ENCODE measurements at regions not wholly inside any gene's neighbourhood (a gene's known extent, or its start where the extent isn't known, plus 50 kb on each side); places are given as distances from the start of the nearest gene placed in this dataset.

GRCh38 chr1:88375977-88376376 lies 308.1 kb upstream of the PKN2 start:
- DNase-seq (no peak), ATAC-seq (no peak)
- Mint-ChIP-seq H3K27me3 (peaks cover 4% of the 10 kb centered on the region), H3K4me3 (no peak overlapping the region), H3K36me3 (ENCODE audit: low read depth) (no peaks in the 10 kb centered on the region), H3K27ac (no peak overlapping the region), H3K4me1 (ENCODE audit: low read depth) (no peaks in the 10 kb centered on the region), H3K9me3 (no peaks in the 10 kb centered on the region)
- TF ChIP-seq CTCF (IDR thresholded peaks at IDR 0.05), result no peak
- CTCF ChIA-PET, result no interaction called here
- POLR2A ChIA-PET, result no interaction called here
- intact Hi-C loops (cut with micrococcal nuclease), result no loop called here

- CTCF ChIA-PET, result no interaction called here
- H3K27me3 Mint-ChIP-seq, result peaks cover 4% of the 10 kb centered on the region
- TF ChIP-seq CTCF (IDR thresholded peaks at IDR 0.05), result no peak
- intact Hi-C loops (cut with micrococcal nuclease), result no loop called here
- DNase-seq, result no peak
- H3K27ac Mint-ChIP-seq, result no peak overlapping the region
- H3K4me1 Mint-ChIP-seq (ENCODE audit: low read depth), result no peaks in the 10 kb centered on the region
- H3K9me3 Mint-ChIP-seq, result no peaks in the 10 kb centered on the region
- POLR2A ChIA-PET, result no interaction called here
- H3K36me3 Mint-ChIP-seq (ENCODE audit: low read depth), result no peaks in the 10 kb centered on the region
- ATAC-seq, result no peak
- no peak overlapping the region for H3K4me3 Mint-ChIP-seq
Measured at GRCh38 chr1:88376421-88376820, 307.7 kb upstream of the PKN2 start.

- POLR2A ChIA-PET, result no interaction called here
- Mint-ChIP-seq H3K4me1 (ENCODE audit: low read depth) (no peaks in the 10 kb centered on the region), H3K9me3 (no peaks in the 10 kb centered on the region), H3K36me3 (ENCODE audit: low read depth) (no peaks in the 10 kb centered on the region), H3K27ac (no peak overlapping the region), H3K27me3 (peaks cover 4% of the 10 kb centered on the region), H3K4me3 (no peak overlapping the region)
- DNase-seq (no peak), ATAC-seq (no peak)
- CTCF ChIA-PET, result no interaction called here
- intact Hi-C loops (cut with micrococcal nuclease), result no loop called here
- TF ChIP-seq CTCF (IDR thresholded peaks at IDR 0.05), result no peak
Measured at GRCh38 chr1:88378560-88378959, 305.5 kb upstream of the PKN2 start.

GRCh38 chr1:88394958-88395357 lies 289.1 kb upstream of the PKN2 start:
- no peaks in the 10 kb centered on the region for H3K9me3 Mint-ChIP-seq
- H3K27me3 Mint-ChIP-seq, result no peaks in the 10 kb centered on the region
- H3K27ac Mint-ChIP-seq, result no peak overlapping the region
- intact Hi-C loops (cut with micrococcal nuclease), result no loop called here
- no peaks in the 10 kb centered on the region for H3K36me3 Mint-ChIP-seq (ENCODE audit: low read depth)
- ChIA-PET POLR2A (no interaction called here), CTCF (interaction anchor here (0.8 kb wide), 1 partner anchor 9 kb away, joined by 3 read pairs; no protein-coding TSS in a partner anchor)
- ATAC-seq, result no peak
- no peak for TF ChIP-seq CTCF (IDR thresholded peaks at IDR 0.05)
- H3K4me3 Mint-ChIP-seq, result no peak overlapping the region
- no peaks in the 10 kb centered on the region for H3K4me1 Mint-ChIP-seq (ENCODE audit: low read depth)
- DNase-seq, result no peak

GRCh38 chr1:88398338-88398737 lies 285.7 kb upstream of the PKN2 start:
- ATAC-seq (no peak), DNase-seq (no peak)
- Mint-ChIP-seq H3K27me3 (no peaks in the 10 kb centered on the region), H3K36me3 (ENCODE audit: low read depth) (no peaks in the 10 kb centered on the region), H3K9me3 (no peaks in the 10 kb centered on the region), H3K4me3 (no peak overlapping the region), H3K27ac (no peak overlapping the region), H3K4me1 (ENCODE audit: low read depth) (no peaks in the 10 kb centered on the region)
- TF ChIP-seq CTCF (IDR thresholded peaks at IDR 0.05), result no peak
- ChIA-PET CTCF (no interaction called here), POLR2A (no interaction called here)
- intact Hi-C loops (cut with micrococcal nuclease), result no loop called here

Data from activated CD8-positive, alpha-beta T cell treated with anti-CD3 and anti-CD28 coated beads for 36 hours (primary cell).